ENCODE measurements at regions not wholly inside any gene's neighbourhood (a gene's known extent, or its start where the extent isn't known, plus 50 kb on each side); places are given as distances from the start of the nearest gene placed in this dataset.
A peak's percentile ranks its signal among the peaks of the same experiment; 100 is the strongest.

DNA sequence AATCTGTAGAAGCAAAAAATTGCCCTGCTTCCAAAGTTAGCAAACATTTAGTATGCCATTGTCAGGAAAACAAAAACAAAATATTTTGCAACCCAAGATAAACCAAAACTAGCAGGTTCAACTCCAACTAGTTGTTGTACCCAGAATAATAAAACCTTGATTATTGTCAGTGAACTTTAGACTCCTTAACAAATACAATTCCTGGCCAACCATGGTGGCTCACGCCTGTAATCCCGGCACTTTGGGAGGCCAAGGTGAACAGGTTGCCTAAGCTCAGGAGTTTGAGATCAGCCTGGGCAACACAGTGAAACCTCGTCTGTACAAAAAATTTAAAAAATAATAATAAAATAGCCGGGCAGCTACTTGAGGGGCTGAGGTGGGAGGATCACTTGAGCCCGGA, 53.6 kb upstream of the EPCAM start:
- Histone ChIP-seq H3K4me3 (no peak overlapping the region), H3K4me1 (no peaks in the 10 kb centered on the region), H3K36me3 (no peaks in the 10 kb centered on the region), H3K27me3 (no peaks in the 10 kb centered on the region), H3K9me3 (no peaks in the 10 kb centered on the region), H3K27ac (no peak overlapping the region)
- ATAC-seq = no peak
- DNase-seq = no peak
- WGBS (ENCODE audit: insufficient coverage, low coverage, low lambda C conversion rate, missing lambda C conversion rate) = 69% methylated on average over 5 of the region's 5 CpGs
- intact Hi-C loops (cut with DNase I) = no loop called here
- TF ChIP-seq, protein P1, sequence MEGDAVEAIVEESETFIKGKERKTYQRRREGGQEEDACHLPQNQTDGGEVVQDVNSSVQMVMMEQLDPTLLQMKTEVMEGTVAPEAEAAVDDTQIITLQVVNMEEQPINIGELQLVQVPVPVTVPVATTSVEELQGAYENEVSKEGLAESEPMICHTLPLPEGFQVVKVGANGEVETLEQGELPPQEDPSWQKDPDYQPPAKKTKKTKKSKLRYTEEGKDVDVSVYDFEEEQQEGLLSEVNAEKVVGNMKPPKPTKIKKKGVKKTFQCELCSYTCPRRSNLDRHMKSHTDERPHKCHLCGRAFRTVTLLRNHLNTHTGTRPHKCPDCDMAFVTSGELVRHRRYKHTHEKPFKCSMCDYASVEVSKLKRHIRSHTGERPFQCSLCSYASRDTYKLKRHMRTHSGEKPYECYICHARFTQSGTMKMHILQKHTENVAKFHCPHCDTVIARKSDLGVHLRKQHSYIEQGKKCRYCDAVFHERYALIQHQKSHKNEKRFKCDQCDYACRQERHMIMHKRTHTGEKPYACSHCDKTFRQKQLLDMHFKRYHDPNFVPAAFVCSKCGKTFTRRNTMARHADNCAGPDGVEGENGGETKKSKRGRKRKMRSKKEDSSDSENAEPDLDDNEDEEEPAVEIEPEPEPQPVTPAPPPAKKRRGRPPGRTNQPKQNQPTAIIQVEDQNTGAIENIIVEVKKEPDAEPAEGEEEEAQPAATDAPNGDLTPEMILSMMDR (IDR thresholded peaks at IDR 0.05) = no peak
- no peak for TF ChIP-seq POLR2A (IDR thresholded peaks at IDR 0.05)

DNA sequence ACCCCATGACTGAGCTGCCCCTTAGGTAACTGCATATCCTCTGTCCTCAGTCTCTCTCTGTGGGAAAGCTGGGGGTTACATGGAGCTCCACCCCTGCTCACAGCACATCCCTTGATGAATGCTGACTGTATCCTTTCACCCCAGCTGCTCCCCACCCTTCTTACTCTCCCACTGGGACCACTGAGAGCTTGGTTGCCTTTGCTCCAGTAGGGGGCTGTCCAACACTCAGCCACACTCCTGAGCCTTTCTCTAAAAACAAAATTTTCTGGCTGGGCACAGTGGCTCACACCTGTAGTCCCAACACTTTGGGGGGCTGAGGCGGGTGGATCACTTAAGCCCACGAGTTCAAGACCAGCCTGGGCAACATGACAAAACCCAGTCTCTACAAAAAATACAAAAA, 55.4 kb upstream of the EPCAM start:
- no peaks in the 10 kb centered on the region for H3K9me3 ChIP-seq
- H3K36me3 ChIP-seq = no peaks in the 10 kb centered on the region
- WGBS (ENCODE audit: insufficient coverage, low coverage, low lambda C conversion rate, missing lambda C conversion rate) = 62% methylated on average over 2 of the region's 2 CpGs
- intact Hi-C loops (cut with DNase I) = no loop called here
- H3K4me1 ChIP-seq = no peaks in the 10 kb centered on the region
- no peak overlapping the region for H3K27ac ChIP-seq
- no peak for ATAC-seq
- H3K27me3 ChIP-seq = no peaks in the 10 kb centered on the region
- DNase-seq = no peak
- TF ChIP-seq, protein P1 (IDR thresholded peaks at IDR 0.05) = no peak
- no peak for TF ChIP-seq POLR2A (IDR thresholded peaks at IDR 0.05)
- no peak overlapping the region for H3K4me3 ChIP-seq

DNA sequence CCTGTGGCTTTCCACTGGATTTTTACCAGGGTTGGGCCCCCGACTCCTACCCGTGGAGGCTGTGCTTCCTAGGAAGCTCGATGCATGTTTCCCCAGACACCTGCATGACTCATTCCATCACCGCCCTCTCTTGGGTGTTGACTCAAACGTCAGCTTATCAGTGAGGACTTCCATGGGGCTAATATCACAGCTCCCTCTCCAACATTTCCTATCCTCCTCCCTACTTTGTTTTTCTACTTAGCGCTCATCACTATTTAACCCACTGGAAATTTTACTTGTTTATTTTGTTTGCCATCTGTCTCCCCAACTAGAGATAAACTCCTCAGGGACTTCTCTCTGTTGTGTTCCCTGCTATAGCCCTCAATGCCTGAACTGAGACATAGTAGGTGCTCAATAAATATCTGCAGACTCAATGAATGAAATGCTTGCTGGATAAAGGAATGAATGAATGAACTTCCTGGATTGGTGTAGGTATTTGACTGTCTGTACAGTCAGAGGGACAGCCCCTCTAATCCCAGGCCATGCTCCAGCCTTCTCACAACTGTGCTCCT, 55.9 kb upstream of the EPCAM start:
- Histone ChIP-seq H3K4me1 (no peaks in the 10 kb centered on the region), H3K27me3 (no peaks in the 10 kb centered on the region), H3K9me3 (no peaks in the 10 kb centered on the region), H3K36me3 (no peaks in the 10 kb centered on the region), H3K4me3 (no peak overlapping the region), H3K27ac (no peak overlapping the region)
- WGBS (ENCODE audit: insufficient coverage, low coverage, low lambda C conversion rate, missing lambda C conversion rate) = 43% methylated on average over 5 of the region's 6 CpGs
- no peak for DNase-seq
- intact Hi-C loops (cut with DNase I) = no loop called here
- ATAC-seq = peak in 2 of 4 donors; percentile 18 to 84
- TF ChIP-seq, protein P1 (IDR thresholded peaks at IDR 0.05) = no peak
- TF ChIP-seq POLR2A (IDR thresholded peaks at IDR 0.05) = no peak

DNA sequence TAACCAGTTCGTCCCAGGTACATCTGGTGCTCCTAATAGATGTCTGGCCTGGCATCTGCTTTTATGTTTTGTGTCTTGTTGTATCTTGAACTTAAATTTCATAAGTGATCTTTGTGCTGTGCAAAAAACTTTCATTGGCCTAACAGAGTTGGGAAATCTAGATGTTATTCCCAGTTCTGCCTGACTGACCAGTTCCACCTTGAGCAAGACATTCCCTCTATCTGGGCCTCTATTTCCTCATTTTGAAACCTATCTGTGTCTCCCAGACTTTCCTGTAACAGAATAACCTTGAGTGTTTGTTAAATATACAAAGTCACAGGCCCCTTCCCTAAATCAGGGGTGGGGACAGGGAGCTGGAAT, 56.6 kb upstream of the EPCAM start:
- Histone ChIP-seq H3K27ac (no peak overlapping the region), H3K36me3 (no peaks in the 10 kb centered on the region), H3K4me3 (no peak overlapping the region), H3K4me1 (no peaks in the 10 kb centered on the region), H3K27me3 (no peaks in the 10 kb centered on the region), H3K9me3 (no peaks in the 10 kb centered on the region)
- 73% methylated on average over 1 of the region's 1 CpG for WGBS (ENCODE audit: insufficient coverage, low coverage, low lambda C conversion rate, missing lambda C conversion rate)
- DNase-seq = no peak
- no peak for TF ChIP-seq POLR2A (IDR thresholded peaks at IDR 0.05)
- TF ChIP-seq, protein P1 (IDR thresholded peaks at IDR 0.05) = no peak
- ATAC-seq = no peak
- intact Hi-C loops (cut with DNase I) = no loop called here

Data from right lobe of liver (tissue), 6 donors.